ENCODE measurements at regions not wholly inside any gene's neighbourhood (a gene's known extent, or its start where the extent isn't known, plus 50 kb on each side); places are given as distances from the start of the nearest gene placed in this dataset.

DNA sequence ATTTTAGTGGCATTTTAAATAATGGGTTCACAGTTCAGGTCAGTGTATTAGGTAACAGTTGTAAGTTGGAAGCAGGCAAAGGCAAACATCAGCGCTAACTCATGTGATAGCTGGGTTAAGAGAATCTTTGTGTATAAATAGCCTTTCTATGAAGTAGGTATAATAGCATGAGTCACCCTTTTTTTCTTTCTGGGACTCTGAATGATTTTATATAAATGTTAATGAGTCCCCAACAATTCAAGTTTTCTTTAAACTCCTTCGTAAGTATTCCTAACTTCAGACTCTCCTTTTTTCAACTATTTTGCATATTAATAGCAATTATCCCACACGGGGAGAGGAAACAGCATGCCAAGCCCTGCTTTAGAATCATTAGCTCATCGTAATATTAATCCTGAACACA is 384.3 kb downstream of the PIK3C3 start:
- DNase-seq (ENCODE audit: low read depth in 1 of 2, low spot score in 1 of 2) (no peak), FAIRE-seq (no peak), ATAC-seq (no peak)
- H3K27ac ChIP-seq: no peak overlapping the region
- H3K4me2 ChIP-seq: no peak overlapping the region
- H3K4me3 ChIP-seq: no peak overlapping the region
- 17% methylated on average over 4 of the region's 4 CpGs for WGBS (ENCODE audit: missing lambda C conversion rate)
- ChIA-PET POLR2A (no interaction called here), CTCF (no interaction called here)
- TF ChIP-seq POLR2AphosphoS2 (conservative IDR thresholded peaks at IDR 0.05; ENCODE audit: low read length): no peak
- TF ChIP-seq KDM1A (IDR thresholded peaks at IDR 0.05; ENCODE audit: low read depth): no peak
- no peak for TF ChIP-seq NFE2L2 (conservative IDR thresholded peaks at IDR 0.05; ENCODE audit: low read length)
- TF ChIP-seq MYC (IDR thresholded peaks at IDR 0.05; ENCODE audit: borderline replicate concordance, low read length): no peak
- TF ChIP-seq, protein P1, sequence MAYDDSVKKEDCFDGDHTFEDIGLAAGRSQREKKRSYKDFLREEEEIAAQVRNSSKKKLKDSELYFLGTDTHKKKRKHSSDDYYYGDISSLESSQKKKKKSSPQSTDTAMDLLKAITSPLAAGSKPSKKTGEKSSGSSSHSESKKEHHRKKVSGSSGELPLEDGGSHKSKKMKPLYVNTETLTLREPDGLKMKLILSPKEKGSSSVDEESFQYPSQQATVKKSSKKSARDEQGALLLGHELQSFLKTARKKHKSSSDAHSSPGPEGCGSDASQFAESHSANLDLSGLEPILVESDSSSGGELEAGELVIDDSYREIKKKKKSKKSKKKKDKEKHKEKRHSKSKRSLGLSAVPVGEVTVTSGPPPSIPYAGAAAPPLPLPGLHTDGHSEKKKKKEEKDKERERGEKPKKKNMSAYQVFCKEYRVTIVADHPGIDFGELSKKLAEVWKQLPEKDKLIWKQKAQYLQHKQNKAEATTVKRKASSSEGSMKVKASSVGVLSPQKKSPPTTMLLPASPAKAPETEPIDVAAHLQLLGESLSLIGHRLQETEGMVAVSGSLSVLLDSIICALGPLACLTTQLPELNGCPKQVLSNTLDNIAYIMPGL (CRISPR knock-in tag; IDR thresholded peaks at IDR 0.05; ENCODE audit: borderline replicate concordance): no peak
- no peak for TF ChIP-seq HOXB13 (CRISPR knock-in tag; IDR thresholded peaks at IDR 0.05; ENCODE audit: low read depth)
- no peak for TF ChIP-seq RCOR1 (IDR thresholded peaks at IDR 0.05; ENCODE audit: low read depth, low read length)
- H3K4me1 ChIP-seq: no peaks in the 10 kb centered on the region
- no peaks in the 10 kb centered on the region for H3K9me3 ChIP-seq

DNA sequence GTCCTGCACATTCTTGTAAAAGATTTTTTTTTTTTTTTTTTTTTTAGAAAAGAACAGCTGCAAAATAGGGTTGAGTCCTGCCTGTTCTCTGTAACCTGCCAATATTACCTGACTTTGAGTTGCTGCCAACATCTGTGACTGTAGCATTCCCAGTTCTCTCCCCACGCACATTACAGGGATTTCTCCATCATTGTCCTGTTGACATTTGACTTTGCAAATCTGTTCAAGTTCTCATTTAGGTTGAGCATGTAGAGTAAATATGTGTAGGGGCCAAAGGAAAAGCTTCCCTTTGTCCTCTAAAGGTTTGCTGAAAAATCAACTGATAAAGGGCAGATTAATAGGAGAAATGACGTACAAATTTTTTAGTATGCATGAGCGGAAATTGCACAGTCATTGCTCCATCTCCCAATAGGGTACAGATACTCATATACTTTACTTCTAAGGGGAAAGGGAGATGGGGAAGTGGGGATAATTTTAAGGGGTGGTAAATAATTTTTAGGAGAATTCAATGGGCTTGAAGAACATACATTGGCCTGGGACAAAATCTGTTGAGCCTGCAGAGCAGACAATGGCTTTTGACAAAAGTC is 385.5 kb downstream of the PIK3C3 start:
- no peak overlapping the region for H3K27ac ChIP-seq
- POLR2A ChIA-PET: no interaction called here
- CTCF ChIA-PET: interaction anchor here (0.7 kb wide), 1 partner anchor 9 kb away, joined by 3 read pairs; no protein-coding TSS in a partner anchor
- no peaks in the 10 kb centered on the region for H3K9me3 ChIP-seq
- WGBS (ENCODE audit: missing lambda C conversion rate): 10% methylated on average over 3 of the region's 3 CpGs
- no peak for TF ChIP-seq CBX8 (IDR thresholded peaks at IDR 0.05)
- TF ChIP-seq NFE2L2 (conservative IDR thresholded peaks at IDR 0.05; ENCODE audit: low read length): peak; percentile 39; the same call in 1 of the 2 replicates
- FAIRE-seq (no peak), DNase-seq (ENCODE audit: low read depth in 1 of 2, low spot score in 1 of 2) (no peak), ATAC-seq (no peak)
- H3K4me1 ChIP-seq: no peaks in the 10 kb centered on the region
- no peak overlapping the region for H3K4me2 ChIP-seq
- no peak overlapping the region for H3K4me3 ChIP-seq

DNA sequence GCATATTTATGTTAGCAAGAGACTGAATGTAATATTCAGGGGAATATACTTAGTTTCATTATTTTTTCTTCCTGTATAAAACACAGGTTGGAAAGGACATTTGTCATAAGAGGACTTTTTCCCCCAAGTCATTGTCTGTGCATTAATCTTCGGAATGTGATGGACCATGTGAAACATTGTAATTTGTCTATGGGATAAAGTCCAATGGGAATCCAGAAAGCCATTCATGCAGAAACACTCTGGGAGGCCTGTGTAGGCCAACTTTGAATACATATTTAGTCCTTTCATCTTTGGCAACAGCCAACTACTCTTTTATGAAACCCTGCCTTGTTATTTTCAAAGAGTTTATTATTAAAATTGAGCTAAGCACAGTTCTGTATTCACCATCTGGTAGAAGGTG is 386.4 kb downstream of the PIK3C3 start:
- CTCF ChIA-PET: no interaction called here
- no peak overlapping the region for H3K4me3 ChIP-seq
- no peak for ATAC-seq
- H3K4me1 ChIP-seq: no peaks in the 10 kb centered on the region
- no peak for TF ChIP-seq RAD21 (conservative IDR thresholded peaks at IDR 0.05 in 1 of 2, IDR thresholded peaks at IDR 0.05 in 1 of 2)
- no peak for TF ChIP-seq EHMT2 (IDR thresholded peaks at IDR 0.05; ENCODE audit: low read depth)
- TF ChIP-seq, protein P2, sequence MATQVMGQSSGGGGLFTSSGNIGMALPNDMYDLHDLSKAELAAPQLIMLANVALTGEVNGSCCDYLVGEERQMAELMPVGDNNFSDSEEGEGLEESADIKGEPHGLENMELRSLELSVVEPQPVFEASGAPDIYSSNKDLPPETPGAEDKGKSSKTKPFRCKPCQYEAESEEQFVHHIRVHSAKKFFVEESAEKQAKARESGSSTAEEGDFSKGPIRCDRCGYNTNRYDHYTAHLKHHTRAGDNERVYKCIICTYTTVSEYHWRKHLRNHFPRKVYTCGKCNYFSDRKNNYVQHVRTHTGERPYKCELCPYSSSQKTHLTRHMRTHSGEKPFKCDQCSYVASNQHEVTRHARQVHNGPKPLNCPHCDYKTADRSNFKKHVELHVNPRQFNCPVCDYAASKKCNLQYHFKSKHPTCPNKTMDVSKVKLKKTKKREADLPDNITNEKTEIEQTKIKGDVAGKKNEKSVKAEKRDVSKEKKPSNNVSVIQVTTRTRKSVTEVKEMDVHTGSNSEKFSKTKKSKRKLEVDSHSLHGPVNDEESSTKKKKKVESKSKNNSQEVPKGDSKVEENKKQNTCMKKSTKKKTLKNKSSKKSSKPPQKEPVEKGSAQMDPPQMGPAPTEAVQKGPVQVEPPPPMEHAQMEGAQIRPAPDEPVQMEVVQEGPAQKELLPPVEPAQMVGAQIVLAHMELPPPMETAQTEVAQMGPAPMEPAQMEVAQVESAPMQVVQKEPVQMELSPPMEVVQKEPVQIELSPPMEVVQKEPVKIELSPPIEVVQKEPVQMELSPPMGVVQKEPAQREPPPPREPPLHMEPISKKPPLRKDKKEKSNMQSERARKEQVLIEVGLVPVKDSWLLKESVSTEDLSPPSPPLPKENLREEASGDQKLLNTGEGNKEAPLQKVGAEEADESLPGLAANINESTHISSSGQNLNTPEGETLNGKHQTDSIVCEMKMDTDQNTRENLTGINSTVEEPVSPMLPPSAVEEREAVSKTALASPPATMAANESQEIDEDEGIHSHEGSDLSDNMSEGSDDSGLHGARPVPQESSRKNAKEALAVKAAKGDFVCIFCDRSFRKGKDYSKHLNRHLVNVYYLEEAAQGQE (IDR thresholded peaks at IDR 0.05): no peak
- TF ChIP-seq, protein P3, sequence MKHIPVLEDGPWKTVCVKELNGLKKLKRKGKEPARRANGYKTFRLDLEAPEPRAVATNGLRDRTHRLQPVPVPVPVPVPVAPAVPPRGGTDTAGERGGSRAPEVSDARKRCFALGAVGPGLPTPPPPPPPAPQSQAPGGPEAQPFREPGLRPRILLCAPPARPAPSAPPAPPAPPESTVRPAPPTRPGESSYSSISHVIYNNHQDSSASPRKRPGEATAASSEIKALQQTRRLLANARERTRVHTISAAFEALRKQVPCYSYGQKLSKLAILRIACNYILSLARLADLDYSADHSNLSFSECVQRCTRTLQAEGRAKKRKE (CRISPR knock-in tag; IDR thresholded peaks at IDR 0.05; ENCODE audit: low read depth): no peak
- TF ChIP-seq CHD2 (IDR thresholded peaks at IDR 0.05; ENCODE audit: low read length, partially characterized antibody): no peak
- TF ChIP-seq JUNB (IDR thresholded peaks at IDR 0.05): no peak
- no peak for TF ChIP-seq GATA3 (IDR thresholded peaks at IDR 0.05; ENCODE audit: borderline replicate concordance)
- TF ChIP-seq ZFP36 (IDR thresholded peaks at IDR 0.05; ENCODE audit: borderline replicate concordance, partially characterized antibody): no peak
- no peak for TF ChIP-seq HEYL (CRISPR knock-in tag; IDR thresholded peaks at IDR 0.05)
- no peak for TF ChIP-seq ZC3H11A (IDR thresholded peaks at IDR 0.05)
- no peak for TF ChIP-seq ESRRA (IDR thresholded peaks at IDR 0.05; ENCODE audit: borderline replicate concordance, low read length)
- POLR2A ChIA-PET: no interaction called here
- FAIRE-seq: no peak
- DNase-seq (ENCODE audit: low read depth in 1 of 2, low spot score in 1 of 2): no peak
- no peak overlapping the region for H3K27ac ChIP-seq
- 6% methylated on average over 1 of the region's 1 CpG for WGBS (ENCODE audit: missing lambda C conversion rate)
- no peak overlapping the region for H3K4me2 ChIP-seq
- H3K9me3 ChIP-seq: no peaks in the 10 kb centered on the region
